Activated naive CD4-positive, alpha-beta T cell treated with anti-CD3 and anti-CD28 coated beads for 36 hours (primary cell): ENCODE measurements at regions not wholly inside any gene's neighbourhood (a gene's known extent, or its start where the extent isn't known, plus 50 kb on each side); places are given as distances from the start of the nearest gene placed in this dataset.

Experiments
- CTCF ChIA-PET: fragments of 350-600 bp; sonication (Branson Sonifier 250); formaldehyde crosslinking; loops from one replicate; lab custom pipeline; 2021; ENCODE audit warnings: antibody characterized with exemption; lab: Charles Lee
- DNase-seq: peaks from one replicate; pipeline ENCODE4 v3.0.0-alpha.2; 2020
- H3K27ac Mint-ChIP-seq: one replicate; pipeline ENCODE4 v1.8.0; 2021; ENCODE audit warnings: mild to moderate bottlenecking, mixed read lengths
- H3K27me3 Mint-ChIP-seq: one replicate; pipeline ENCODE4 v1.8.0; 2021; ENCODE audit warnings: low read depth, mixed read lengths
- H3K36me3 Mint-ChIP-seq: one replicate; pipeline ENCODE4 v1.8.0; 2021; ENCODE audit warnings: low read depth, mixed read lengths
- H3K4me1 Mint-ChIP-seq: one replicate; pipeline ENCODE4 v1.8.0; 2021; ENCODE audit warnings: low read depth, mixed read lengths
- H3K4me3 Mint-ChIP-seq: one replicate; pipeline ENCODE4 v1.8.0; 2021; ENCODE audit warnings: mild to moderate bottlenecking, moderate library complexity, mixed read lengths
- H3K9me3 Mint-ChIP-seq: one replicate; pipeline ENCODE4 v1.8.0; 2021; ENCODE audit warnings: mixed read lengths
- intact Hi-C: fragments of 100-400 bp; cut with micrococcal nuclease; formaldehyde crosslinking; loops from one replicate; pipeline ENCODE4 v1.15.1; 2023

DNA sequence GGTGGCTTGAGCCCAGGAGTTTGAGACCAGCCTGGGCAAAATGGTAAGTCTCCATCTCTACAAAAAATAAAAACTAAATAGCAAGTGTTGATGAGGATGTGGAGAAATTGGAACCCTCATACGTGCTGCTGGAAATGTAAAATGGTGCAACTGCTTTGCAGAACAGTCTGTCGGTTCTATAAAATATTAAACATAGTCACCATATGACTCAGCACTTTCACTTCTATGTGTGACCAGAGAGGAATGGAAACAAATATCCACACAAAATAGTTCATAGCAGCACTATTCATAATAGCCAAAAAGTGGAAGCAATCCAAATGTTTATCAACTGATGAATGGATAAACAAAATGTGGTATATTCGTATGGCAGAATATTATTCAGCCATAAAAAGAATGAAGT is 60.8 kb upstream of the FMR1 start:
- CTCF ChIA-PET, result no interaction called here
- intact Hi-C loops, result no loop called here
- Mint-ChIP-seq H3K4me3 (no peak overlapping the region), H3K36me3 (no peaks in the 10 kb centered on the region), H3K27me3 (no peaks in the 10 kb centered on the region), H3K9me3 (no peaks in the 10 kb centered on the region), H3K27ac (no peak overlapping the region), H3K4me1 (no peaks in the 10 kb centered on the region)
- DNase-seq, result no peak

DNA sequence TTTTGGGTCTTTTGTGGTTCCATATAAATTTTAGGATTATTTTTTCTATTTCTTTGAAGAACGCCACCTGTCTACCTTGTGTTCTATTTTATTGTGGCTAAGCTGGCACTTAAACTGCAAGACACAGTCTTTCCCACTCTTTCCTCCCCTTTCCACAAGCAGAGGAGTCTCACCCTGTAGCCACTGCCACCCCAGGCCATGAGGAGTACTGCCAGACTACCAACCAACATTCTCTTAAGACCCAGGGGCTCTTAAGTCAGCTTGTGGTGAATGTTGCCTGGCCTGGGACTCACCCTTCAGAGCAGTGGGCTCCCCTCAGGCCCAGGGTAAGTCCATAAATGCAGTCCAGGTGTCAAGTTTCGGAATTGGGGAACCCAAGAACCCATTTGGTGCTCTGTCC is 58.0 kb upstream of the FMR1 start:
- Mint-ChIP-seq H3K4me3 (no peak overlapping the region), H3K27ac (no peak overlapping the region), H3K9me3 (peaks cover 2% of the 10 kb centered on the region), H3K4me1 (no peaks in the 10 kb centered on the region), H3K36me3 (no peaks in the 10 kb centered on the region), H3K27me3 (no peaks in the 10 kb centered on the region)
- CTCF ChIA-PET, result no interaction called here
- no peak for DNase-seq
- intact Hi-C loops, result no loop called here

DNA sequence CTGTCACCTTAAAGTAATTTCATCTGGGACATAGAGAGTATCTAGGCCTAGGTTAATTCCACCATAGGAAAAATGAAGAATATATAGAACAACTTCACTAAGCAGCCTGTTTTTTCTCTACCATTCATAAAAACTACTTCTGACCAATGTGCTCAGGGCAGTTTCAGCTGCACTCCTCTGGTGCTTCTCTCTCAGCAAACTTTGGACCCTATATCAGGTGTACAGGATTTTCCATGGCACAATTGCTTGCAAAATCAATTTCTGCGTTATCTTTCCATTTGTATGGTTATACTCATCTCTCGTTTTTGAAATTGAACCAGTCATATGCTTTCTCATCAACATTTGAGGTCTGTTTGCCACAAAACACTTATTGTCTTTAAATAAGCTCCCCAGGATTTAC is 52.1 kb upstream of the FMR1 start:
- DNase-seq, result no peak
- H3K36me3 Mint-ChIP-seq, result no peaks in the 10 kb centered on the region
- no peak overlapping the region for H3K27ac Mint-ChIP-seq
- CTCF ChIA-PET, result no interaction called here
- intact Hi-C loops, result no loop called here
- H3K27me3 Mint-ChIP-seq, result no peaks in the 10 kb centered on the region
- H3K9me3 Mint-ChIP-seq, result peaks cover 2% of the 10 kb centered on the region
- no peaks in the 10 kb centered on the region for H3K4me1 Mint-ChIP-seq
- no peak overlapping the region for H3K4me3 Mint-ChIP-seq
